ENCODE measurements at regions not wholly inside any gene's neighbourhood (a gene's known extent, or its start where the extent isn't known, plus 50 kb on each side); places are given as distances from the start of the nearest gene placed in this dataset.

DNA sequence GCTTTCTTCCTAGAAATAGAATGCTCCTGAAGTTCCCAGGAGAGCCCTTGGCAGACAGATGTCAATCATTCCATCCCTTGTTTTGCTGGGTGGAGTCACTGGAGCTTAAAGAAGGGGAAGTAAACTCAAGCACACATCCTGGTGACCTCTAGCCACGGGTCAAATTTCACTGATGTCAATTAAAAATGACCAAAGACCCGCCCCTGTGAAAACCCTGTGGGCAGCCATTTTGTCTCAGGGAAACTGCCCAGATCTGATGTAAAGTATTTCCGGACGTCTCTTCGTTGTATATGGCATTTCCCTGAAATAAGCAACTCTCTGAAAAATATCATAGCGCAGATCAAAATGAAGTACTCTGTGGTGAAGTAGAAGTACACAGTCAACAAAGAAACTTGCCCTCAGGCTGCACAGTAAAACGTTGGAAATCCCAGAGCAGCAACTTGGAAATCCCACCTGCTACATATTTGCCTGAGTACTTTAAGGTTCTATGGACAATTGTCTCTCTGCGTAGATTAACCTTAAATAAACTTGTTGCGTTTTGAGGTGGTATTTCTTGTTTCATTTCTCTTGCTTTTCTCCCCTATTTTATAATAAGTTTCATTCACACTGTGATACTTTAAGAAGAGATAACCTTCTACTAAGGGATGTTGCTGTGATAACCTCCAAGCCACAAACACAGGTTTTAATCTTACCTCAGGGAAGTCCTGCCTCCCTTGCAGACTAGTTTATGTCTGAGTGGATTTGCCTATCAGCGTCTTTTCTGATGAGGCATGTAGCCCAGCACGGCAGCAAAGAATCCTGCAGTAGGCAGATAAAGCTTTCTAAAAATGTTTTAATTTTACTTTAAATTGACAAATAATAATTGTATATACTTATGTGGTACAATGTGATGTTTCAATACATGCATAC lies 60.9 kb upstream of the PIP5K1B start:
- TF ChIP-seq, protein P1, sequence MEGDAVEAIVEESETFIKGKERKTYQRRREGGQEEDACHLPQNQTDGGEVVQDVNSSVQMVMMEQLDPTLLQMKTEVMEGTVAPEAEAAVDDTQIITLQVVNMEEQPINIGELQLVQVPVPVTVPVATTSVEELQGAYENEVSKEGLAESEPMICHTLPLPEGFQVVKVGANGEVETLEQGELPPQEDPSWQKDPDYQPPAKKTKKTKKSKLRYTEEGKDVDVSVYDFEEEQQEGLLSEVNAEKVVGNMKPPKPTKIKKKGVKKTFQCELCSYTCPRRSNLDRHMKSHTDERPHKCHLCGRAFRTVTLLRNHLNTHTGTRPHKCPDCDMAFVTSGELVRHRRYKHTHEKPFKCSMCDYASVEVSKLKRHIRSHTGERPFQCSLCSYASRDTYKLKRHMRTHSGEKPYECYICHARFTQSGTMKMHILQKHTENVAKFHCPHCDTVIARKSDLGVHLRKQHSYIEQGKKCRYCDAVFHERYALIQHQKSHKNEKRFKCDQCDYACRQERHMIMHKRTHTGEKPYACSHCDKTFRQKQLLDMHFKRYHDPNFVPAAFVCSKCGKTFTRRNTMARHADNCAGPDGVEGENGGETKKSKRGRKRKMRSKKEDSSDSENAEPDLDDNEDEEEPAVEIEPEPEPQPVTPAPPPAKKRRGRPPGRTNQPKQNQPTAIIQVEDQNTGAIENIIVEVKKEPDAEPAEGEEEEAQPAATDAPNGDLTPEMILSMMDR (IDR thresholded peaks at IDR 0.05) = no peak
- no peak for TF ChIP-seq POLR2A (IDR thresholded peaks at IDR 0.05)
